A549 (cell line): ENCODE measurements at regions not wholly inside any gene's neighbourhood (a gene's known extent, or its start where the extent isn't known, plus 50 kb on each side); places are given as distances from the start of the nearest gene placed in this dataset.

Source experiments
- ATAC-seq, 2 experiments: fragments of 200-7000 bp in 1 of 2; fragments of >200 bp in 1 of 2; cut with Nextera tagmentation in 1 of 2; cut with Tn5 transposase in 1 of 2; 3 replicates each; pipeline versions ENCODE4 v1.8.0 to v1.9.1; 2018 to 2020; ENCODE audit warnings: mild to moderate bottlenecking in 1 of 2, moderate library complexity in 1 of 2
- CTCF ChIA-PET: fragments of 300-600 bp; sonication (Branson Sonifier 250); formaldehyde crosslinking; extraction: SDS; loops from one replicate; lab custom pipeline; 2021; ENCODE audit warnings: antibody characterized with exemption, inconsistent platforms; lab: Yijun Ruan, JAX
- POLR2A ChIA-PET: fragments of 350-600 bp; formaldehyde crosslinking; extraction: SDS; loops from one replicate; lab custom pipeline; 2021; ENCODE audit warnings: antibody characterized with exemption, inconsistent platforms; lab: Yijun Ruan, JAX
- DNase-seq, 2 experiments: peaks; one replicate each; pipeline versions ENCODE4 v3.0.0 to v3.0.0-alpha.2; 2011 to 2016; ENCODE audit warnings: low read depth in 1 of 2, low spot score in 1 of 2
- FAIRE-seq: peaks from 2 replicates; lab custom pipeline; 2011; peaks lifted over from hg19 to GRCh38; lab: Jason Lieb, UNC
- H3K27ac ChIP-seq, 2 experiments: fragments of >200 bp; sonication (Bioruptor Twin); formaldehyde crosslinking; 3 replicates each; pipeline ENCODE4 v1.5.1; 2016 to 2017
- H3K4me1 ChIP-seq: fragments of >200 bp; sonication (Bioruptor Twin); formaldehyde crosslinking; 3 replicates; pipeline ENCODE4 v1.6.1; 2016
- H3K4me2 ChIP-seq: fragments of >200 bp; sonication (Bioruptor Twin); formaldehyde crosslinking; 3 replicates; pipeline ENCODE4 v1.6.1; 2016
- H3K4me3 ChIP-seq: fragments of >200 bp; sonication (Bioruptor Twin); formaldehyde crosslinking; 3 replicates; pipeline ENCODE4 v1.5.1; 2016
- H3K9me3 ChIP-seq: fragments of >200 bp; sonication (Bioruptor Twin); formaldehyde crosslinking; 3 replicates; pipeline ENCODE4 v1.6.1; 2016
- BHLHE40 ChIP-seq: IDR thresholded peaks from 2 replicates; pipeline ENCODE4 v1.6.1; 2012; ENCODE audit warnings: low read depth, low read length, inconsistent platforms
- ESRRA ChIP-seq: fragments of 150-350 bp; IDR thresholded peaks from 2 replicates; pipeline ENCODE4 v1.6.1; 2014; ENCODE audit warnings: mild to moderate bottlenecking, low read length, borderline replicate concordance
- FOSB ChIP-seq: fragments of 250-450 bp; sonication (Bioruptor Pico); IDR thresholded peaks from 2 replicates; pipeline ENCODE4 v1.5.0; 2020; ENCODE audit warnings: mild to moderate bottlenecking, moderate library complexity
- HOXB5 ChIP-seq: fragments of 250-450 bp; sonication (Bioruptor Pico); IDR thresholded peaks from 2 replicates; pipeline ENCODE4 v1.5.0; 2020; ENCODE audit warnings: mild to moderate bottlenecking, moderate library complexity
- JUNB ChIP-seq: fragments of >200 bp; sonication (Bioruptor Twin); formaldehyde crosslinking; IDR thresholded peaks from 2 replicates; pipeline ENCODE4 v1.6.1; 2016
- KDM5A ChIP-seq: fragments of 200-600 bp; sonication (generic); IDR thresholded peaks from 2 replicates; pipeline ENCODE4 v1.6.1; 2016; ENCODE audit warnings: antibody characterized with exemption, mild to moderate bottlenecking
- PHF8 ChIP-seq: fragments of 200-600 bp; sonication (generic); IDR thresholded peaks from 2 replicates; pipeline ENCODE4 v1.6.1; 2016; ENCODE audit warnings: low read depth, mild to moderate bottlenecking, antibody characterized with exemption, moderate library complexity, borderline replicate concordance
- RAD21 ChIP-seq, 2 experiments: fragments of >200 bp in 1 of 2; sonication (Bioruptor Twin) in 1 of 2; formaldehyde crosslinking in 1 of 2; IDR thresholded peaks in 1 of 2; conservative IDR thresholded peaks in 1 of 2; 2 replicates in 1 of 2; 3 replicates in 1 of 2; pipeline ENCODE4 v1.6.1; 2012 to 2018; ENCODE audit warnings: inconsistent platforms in 1 of 2
- SMC3 ChIP-seq: fragments of >200 bp; sonication (Bioruptor Twin); formaldehyde crosslinking; IDR thresholded peaks from 3 replicates; pipeline ENCODE4 v1.6.1; 2018; ENCODE audit warnings: inconsistent platforms
- ZSCAN20 ChIP-seq: fragments of 250-450 bp; sonication (Bioruptor Pico); IDR thresholded peaks from 2 replicates; pipeline ENCODE4 v1.8.0; 2022; ENCODE audit warnings: mild to moderate bottlenecking, moderate library complexity
- WGBS: methylation state at CpG from one replicate; pipeline ENCODE4 v1.1.6; 2017; ENCODE audit errors: missing lambda C conversion rate; 5-methylcytosine and 5-hydroxymethylcytosine counted together
- TF ChIP-seq, protein P1 (sequence below): fragments of 150-350 bp; IDR thresholded peaks from 2 replicates; pipeline ENCODE4 v1.6.1; 2014; ENCODE audit warnings: low read depth, mild to moderate bottlenecking, low read length
- TF ChIP-seq, protein P2 (sequence below): fragments of >200 bp; sonication (Bioruptor Twin); formaldehyde crosslinking; IDR thresholded peaks from 3 replicates; pipeline ENCODE4 v1.5.1; 2016
- TF ChIP-seq, protein P3 (sequence below): fragments of >200 bp; sonication (Bioruptor Twin); formaldehyde crosslinking; IDR thresholded peaks from 3 replicates; pipeline ENCODE4 v1.6.1; 2016
- TF ChIP-seq, protein P4 (sequence below): fragments of >200 bp; sonication (Bioruptor Twin); formaldehyde crosslinking; IDR thresholded peaks from 2 replicates; pipeline ENCODE4 v1.6.1; 2016
- TF ChIP-seq, protein P5 (sequence below): IDR thresholded peaks from 2 replicates; pipeline ENCODE4 v1.6.1; 2012

DNA sequence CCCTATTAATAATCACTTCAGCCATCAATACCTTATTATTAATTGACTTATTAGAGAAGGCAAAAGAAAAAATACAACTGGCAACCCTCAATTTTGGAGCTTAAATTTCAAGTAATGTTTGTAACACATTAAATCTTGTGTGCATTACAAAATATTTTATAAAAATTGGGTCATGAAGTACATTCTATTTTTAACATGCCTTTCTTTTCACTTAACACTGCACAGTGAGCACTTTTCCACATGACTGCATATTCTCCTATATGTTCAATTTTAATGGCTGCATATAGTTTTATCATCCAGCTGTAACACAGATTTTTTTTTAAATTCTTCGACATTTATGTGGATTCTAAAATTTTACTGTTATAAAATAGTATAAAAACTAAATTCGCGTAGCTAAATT lies 92.5 kb downstream of the SLC17A6 start:
- DNase-seq (no peak), FAIRE-seq (no peak), ATAC-seq (no peak)
- no peak for TF ChIP-seq ZSCAN20 (CRISPR knock-in tag)
- TF ChIP-seq, protein P1, sequence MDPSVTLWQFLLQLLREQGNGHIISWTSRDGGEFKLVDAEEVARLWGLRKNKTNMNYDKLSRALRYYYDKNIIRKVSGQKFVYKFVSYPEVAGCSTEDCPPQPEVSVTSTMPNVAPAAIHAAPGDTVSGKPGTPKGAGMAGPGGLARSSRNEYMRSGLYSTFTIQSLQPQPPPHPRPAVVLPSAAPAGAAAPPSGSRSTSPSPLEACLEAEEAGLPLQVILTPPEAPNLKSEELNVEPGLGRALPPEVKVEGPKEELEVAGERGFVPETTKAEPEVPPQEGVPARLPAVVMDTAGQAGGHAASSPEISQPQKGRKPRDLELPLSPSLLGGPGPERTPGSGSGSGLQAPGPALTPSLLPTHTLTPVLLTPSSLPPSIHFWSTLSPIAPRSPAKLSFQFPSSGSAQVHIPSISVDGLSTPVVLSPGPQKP: no peak
- no peak for TF ChIP-seq HOXB5 (CRISPR knock-in tag)
- TF ChIP-seq ESRRA: no peak
- no peak for TF ChIP-seq FOSB (CRISPR knock-in tag)
- TF ChIP-seq, protein P2, sequence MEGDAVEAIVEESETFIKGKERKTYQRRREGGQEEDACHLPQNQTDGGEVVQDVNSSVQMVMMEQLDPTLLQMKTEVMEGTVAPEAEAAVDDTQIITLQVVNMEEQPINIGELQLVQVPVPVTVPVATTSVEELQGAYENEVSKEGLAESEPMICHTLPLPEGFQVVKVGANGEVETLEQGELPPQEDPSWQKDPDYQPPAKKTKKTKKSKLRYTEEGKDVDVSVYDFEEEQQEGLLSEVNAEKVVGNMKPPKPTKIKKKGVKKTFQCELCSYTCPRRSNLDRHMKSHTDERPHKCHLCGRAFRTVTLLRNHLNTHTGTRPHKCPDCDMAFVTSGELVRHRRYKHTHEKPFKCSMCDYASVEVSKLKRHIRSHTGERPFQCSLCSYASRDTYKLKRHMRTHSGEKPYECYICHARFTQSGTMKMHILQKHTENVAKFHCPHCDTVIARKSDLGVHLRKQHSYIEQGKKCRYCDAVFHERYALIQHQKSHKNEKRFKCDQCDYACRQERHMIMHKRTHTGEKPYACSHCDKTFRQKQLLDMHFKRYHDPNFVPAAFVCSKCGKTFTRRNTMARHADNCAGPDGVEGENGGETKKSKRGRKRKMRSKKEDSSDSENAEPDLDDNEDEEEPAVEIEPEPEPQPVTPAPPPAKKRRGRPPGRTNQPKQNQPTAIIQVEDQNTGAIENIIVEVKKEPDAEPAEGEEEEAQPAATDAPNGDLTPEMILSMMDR: no peak
- TF ChIP-seq RAD21 (conservative IDR thresholded peaks at IDR 0.05 in 1 of 2, IDR thresholded peaks at IDR 0.05 in 1 of 2): no peak
- TF ChIP-seq, protein P3, sequence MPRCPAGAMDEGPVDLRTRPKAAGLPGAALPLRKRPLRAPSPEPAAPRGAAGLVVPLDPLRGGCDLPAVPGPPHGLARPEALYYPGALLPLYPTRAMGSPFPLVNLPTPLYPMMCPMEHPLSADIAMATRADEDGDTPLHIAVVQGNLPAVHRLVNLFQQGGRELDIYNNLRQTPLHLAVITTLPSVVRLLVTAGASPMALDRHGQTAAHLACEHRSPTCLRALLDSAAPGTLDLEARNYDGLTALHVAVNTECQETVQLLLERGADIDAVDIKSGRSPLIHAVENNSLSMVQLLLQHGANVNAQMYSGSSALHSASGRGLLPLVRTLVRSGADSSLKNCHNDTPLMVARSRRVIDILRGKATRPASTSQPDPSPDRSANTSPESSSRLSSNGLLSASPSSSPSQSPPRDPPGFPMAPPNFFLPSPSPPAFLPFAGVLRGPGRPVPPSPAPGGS: no peak
- WGBS: 61% methylated on average over 3 of the region's 3 CpGs
- Histone ChIP-seq H3K4me1 (no peaks in the 10 kb centered on the region), H3K4me3 (no peak overlapping the region), H3K4me2 (no peak overlapping the region), H3K9me3 (no peaks in the 10 kb centered on the region), H3K27ac (no peak overlapping the region)
- CTCF ChIA-PET: no interaction called here
- POLR2A ChIA-PET: no interaction called here

DNA sequence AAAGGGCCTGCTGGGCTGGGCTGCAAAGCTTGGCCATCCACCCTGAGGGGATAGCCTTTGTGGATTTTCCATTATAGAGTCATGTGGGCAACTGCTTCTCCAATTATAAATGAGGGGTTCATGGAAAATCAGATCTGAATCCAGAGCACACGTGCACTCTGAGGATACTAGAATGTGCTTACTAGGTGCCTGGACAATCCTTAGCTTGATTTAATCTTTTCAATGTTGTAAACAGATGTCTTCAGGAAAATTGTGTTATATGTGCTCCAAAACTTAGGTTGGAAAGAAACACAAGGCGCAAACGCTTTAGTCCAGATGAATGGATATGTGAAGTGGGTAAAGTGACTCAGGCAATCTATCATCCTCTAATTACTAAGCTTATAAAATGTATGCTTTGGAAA lies 92.0 kb downstream of the SLC17A6 start:
- Histone ChIP-seq H3K4me2 (no peak overlapping the region), H3K9me3 (no peaks in the 10 kb centered on the region), H3K27ac (no peak overlapping the region), H3K4me3 (no peak overlapping the region), H3K4me1 (no peaks in the 10 kb centered on the region)
- TF ChIP-seq KDM5A: no peak
- TF ChIP-seq, protein P4, sequence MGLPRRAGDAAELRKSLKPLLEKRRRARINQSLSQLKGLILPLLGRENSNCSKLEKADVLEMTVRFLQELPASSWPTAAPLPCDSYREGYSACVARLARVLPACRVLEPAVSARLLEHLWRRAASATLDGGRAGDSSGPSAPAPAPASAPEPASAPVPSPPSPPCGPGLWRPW: no peak
- TF ChIP-seq BHLHE40: no peak
- no peak for TF ChIP-seq JUNB
- TF ChIP-seq SMC3: no peak
- TF ChIP-seq, protein P5, sequence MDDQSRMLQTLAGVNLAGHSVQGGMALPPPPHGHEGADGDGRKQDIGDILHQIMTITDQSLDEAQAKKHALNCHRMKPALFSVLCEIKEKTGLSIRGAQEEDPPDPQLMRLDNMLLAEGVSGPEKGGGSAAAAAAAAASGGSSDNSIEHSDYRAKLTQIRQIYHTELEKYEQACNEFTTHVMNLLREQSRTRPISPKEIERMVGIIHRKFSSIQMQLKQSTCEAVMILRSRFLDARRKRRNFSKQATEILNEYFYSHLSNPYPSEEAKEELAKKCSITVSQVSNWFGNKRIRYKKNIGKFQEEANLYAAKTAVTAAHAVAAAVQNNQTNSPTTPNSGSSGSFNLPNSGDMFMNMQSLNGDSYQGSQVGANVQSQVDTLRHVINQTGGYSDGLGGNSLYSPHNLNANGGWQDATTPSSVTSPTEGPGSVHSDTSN: no peak
- TF ChIP-seq, protein P2: no peak
- no peak for TF ChIP-seq PHF8
- no peak for TF ChIP-seq HOXB5 (CRISPR knock-in tag)
- ChIA-PET POLR2A (no interaction called here), CTCF (no interaction called here)
- ATAC-seq (no peak), DNase-seq (no peak), FAIRE-seq (no peak)
- WGBS: 46% methylated on average over 3 of the region's 3 CpGs
